HUES48 (cell line): ENCODE measurements at regions not wholly inside any gene's neighbourhood (a gene's known extent, or its start where the extent isn't known, plus 50 kb on each side); places are given as distances from the start of the nearest gene placed in this dataset.
A peak's percentile ranks its signal among the peaks of the same experiment; 100 is the strongest.

Source experiments
- H3K27ac ChIP-seq: one replicate; pipeline ENCODE4 v1.7.0; 2013; ENCODE audit warnings: low read depth, low read length, inconsistent platforms
- H3K27me3 ChIP-seq: 2 replicates; pipeline ENCODE4 v1.6.1; 2013; ENCODE audit warnings: mild to moderate bottlenecking, low read length; ENCODE audit not compliant: control insufficient read depth, insufficient read depth
- H3K36me3 ChIP-seq: 2 replicates; pipeline ENCODE4 v1.6.1; 2013; ENCODE audit warnings: low read length; ENCODE audit not compliant: control insufficient read depth, insufficient read depth
- H3K4me1 ChIP-seq: 2 replicates; pipeline ENCODE4 v1.6.1; 2013; ENCODE audit warnings: mild to moderate bottlenecking, low read length; ENCODE audit not compliant: control insufficient read depth, insufficient read depth
- H3K4me3 ChIP-seq: 2 replicates; pipeline ENCODE4 v1.5.1; 2013; ENCODE audit warnings: mild to moderate bottlenecking, low read depth, low read length
- H3K9ac ChIP-seq: 2 replicates; pipeline ENCODE4 v1.6.1; 2013; ENCODE audit warnings: mild to moderate bottlenecking, low read depth, low read length, moderate library complexity
- H3K9me3 ChIP-seq: 2 replicates; pipeline ENCODE4 v1.6.1; 2013; ENCODE audit warnings: low read length; ENCODE audit not compliant: control insufficient read depth, insufficient read depth

DNA sequence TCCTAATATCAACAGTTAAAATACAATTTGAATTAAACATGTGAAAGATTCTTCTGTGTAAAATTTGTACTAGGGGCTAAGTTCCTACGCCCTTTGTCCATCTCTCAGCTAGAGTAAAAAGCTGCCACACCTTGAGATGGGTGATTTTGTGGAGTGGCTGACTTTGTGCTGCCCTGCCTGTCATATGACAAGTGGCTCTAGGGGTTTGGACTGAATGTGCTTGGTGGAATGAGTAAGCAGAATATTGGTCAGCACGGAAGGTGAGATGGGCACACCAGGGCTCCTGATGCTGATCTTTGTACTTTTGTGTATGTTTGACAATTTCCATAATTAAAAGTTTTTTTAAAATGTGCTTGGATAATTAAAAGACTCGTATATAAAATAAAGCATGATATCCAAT lies 133.6 kb upstream of the SLC45A1 start:
- H3K4me1 ChIP-seq = no peaks in the 10 kb centered on the region; the same call in 1 of the 2 replicates
- no peaks in the 10 kb centered on the region for H3K36me3 ChIP-seq
- H3K4me3 ChIP-seq = no peak overlapping the region
- H3K9me3 ChIP-seq = 0 out of 2 replicates have a peak, but pooled peaks cover under 1% of the 10 kb centered on the region
- H3K27me3 ChIP-seq = no peaks in the 10 kb centered on the region
- H3K9ac ChIP-seq = no peak overlapping the region
- H3K27ac ChIP-seq = no peak overlapping the region

DNA sequence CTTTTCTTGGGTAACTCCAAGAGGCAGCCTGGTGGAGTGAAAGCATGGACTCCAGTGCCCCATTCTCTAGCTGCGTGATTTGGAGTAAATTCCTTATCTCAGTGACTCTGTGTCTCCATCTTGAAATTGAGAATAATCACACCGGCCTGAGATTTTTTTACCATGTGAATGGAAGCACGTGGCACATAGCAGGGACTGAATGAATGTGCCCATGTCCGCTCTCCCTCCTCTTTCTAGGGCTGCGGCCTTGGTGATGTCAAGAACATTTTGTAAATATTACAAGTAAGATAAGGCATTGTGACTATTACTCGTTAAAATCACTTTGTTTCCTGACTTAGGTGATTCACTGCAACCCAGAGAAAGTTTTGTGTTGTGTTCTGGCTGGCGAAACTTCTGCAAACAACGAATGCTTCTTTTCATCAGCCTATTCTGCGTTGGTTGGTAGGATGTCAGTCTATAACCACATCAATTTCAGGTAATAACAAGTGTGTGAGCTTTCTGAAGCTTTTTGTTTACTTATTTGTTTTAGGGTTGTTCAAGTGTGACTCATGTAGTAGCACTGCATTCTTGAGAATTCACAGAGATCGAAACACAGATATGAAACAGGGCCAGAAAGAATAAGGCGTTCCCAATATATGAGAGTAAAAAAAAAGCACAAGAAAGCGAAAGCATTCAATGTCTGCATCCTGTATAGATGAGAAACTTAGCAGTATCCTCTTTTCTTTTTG lies 135.7 kb upstream of the SLC45A1 start:
- Histone ChIP-seq H3K4me1 (no peaks in the 10 kb centered on the region; the same call in 1 of the 2 replicates), H3K9ac (no peak overlapping the region), H3K27me3 (no peaks in the 10 kb centered on the region), H3K4me3 (no peak overlapping the region), H3K9me3 (peaks cover 6% of the 10 kb centered on the region; the same call in 1 of the 2 replicates), H3K27ac (peak overlapping the region; percentile 26), H3K36me3 (no peaks in the 10 kb centered on the region)

DNA sequence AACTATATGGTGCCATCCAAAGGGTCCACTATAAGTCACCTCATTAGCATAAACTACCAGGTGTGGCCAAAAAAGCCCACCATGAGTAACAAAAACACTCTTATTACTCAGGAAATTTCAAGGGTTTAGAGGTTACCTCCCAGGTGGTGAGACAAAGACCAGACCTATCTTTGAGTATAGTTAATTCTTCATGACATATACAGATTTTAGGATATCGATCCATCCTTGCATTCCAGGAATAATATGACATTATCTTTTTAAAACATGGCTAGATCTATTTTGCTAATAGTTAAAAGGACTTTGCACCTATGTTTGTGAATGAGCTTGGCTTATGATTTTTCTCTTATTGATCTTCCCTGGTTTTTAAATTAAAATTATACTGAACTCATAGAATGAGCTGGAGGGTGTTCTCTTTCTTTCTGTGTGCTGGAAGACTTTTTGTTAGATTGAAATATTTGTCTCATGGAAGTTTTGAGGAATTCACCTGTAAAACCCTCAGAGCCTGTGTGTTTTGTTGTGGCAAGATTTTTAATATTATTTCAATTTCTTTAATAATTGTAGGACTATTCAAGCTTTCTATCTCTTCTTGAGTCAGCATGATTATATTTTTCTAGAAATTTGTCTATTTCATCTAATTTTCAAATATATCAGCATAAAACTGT lies 138.7 kb upstream of the SLC45A1 start:
- H3K9me3 ChIP-seq = peaks cover 6% of the 10 kb centered on the region; the same call in 1 of the 2 replicates
- no peaks in the 10 kb centered on the region for H3K36me3 ChIP-seq
- no peak overlapping the region for H3K4me3 ChIP-seq
- H3K9ac ChIP-seq = no peak overlapping the region
- H3K4me1 ChIP-seq = no peaks in the 10 kb centered on the region; the same call in 1 of the 2 replicates
- H3K27me3 ChIP-seq = no peaks in the 10 kb centered on the region
- H3K27ac ChIP-seq = no peak overlapping the region

DNA sequence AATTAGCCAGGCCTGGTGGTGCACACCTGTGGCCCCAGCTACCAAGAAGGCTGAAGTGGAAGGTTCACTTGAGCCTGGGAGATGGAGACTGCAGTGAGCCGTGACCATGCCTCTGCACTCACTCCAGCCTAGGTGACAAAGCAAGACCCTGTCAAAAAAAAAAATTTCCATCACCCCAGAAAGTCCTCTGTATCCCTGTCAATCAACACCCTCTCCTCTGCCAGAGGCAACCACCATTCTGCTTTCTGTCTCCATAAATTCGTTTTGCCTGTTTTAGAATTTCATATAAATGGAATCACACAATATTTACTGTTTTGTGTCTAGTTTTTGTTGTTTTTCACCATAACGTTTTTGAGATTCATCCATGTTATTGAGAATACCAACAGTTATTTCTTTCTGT lies 141.6 kb upstream of the SLC45A1 start:
- no peaks in the 10 kb centered on the region for H3K36me3 ChIP-seq
- peaks cover 6% of the 10 kb centered on the region; the same call in 1 of the 2 replicates for H3K9me3 ChIP-seq
- no peak overlapping the region for H3K27ac ChIP-seq
- no peak overlapping the region for H3K4me3 ChIP-seq
- H3K4me1 ChIP-seq = no peaks in the 10 kb centered on the region
- no peaks in the 10 kb centered on the region for H3K27me3 ChIP-seq
- no peak overlapping the region for H3K9ac ChIP-seq

DNA sequence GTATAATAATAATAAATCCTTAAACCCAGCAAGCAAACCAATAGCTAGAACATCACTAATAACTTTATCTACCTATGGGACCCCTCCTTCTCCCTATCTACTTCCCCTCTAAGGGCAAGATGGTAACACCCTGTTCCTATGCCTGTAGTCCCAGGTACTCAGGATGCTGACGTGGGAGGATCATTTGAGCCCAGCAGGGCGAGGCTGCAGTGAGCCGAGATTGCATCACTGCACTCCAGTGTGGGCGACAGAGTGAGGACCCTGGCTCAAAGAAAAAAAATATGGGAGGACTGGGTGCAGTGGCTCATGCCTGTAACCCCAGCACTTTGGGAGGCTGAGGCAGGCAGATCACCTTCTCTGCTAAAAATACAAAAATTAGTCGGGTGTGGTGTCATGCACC lies 143.1 kb upstream of the SLC45A1 start:
- no peaks in the 10 kb centered on the region for H3K27me3 ChIP-seq
- no peak overlapping the region for H3K4me3 ChIP-seq
- no peak overlapping the region for H3K9ac ChIP-seq
- H3K27ac ChIP-seq = no peak overlapping the region
- H3K36me3 ChIP-seq = no peaks in the 10 kb centered on the region
- peaks cover 6% of the 10 kb centered on the region; the same call in 1 of the 2 replicates for H3K9me3 ChIP-seq
- no peaks in the 10 kb centered on the region; the same call in 1 of the 2 replicates for H3K4me1 ChIP-seq

DNA sequence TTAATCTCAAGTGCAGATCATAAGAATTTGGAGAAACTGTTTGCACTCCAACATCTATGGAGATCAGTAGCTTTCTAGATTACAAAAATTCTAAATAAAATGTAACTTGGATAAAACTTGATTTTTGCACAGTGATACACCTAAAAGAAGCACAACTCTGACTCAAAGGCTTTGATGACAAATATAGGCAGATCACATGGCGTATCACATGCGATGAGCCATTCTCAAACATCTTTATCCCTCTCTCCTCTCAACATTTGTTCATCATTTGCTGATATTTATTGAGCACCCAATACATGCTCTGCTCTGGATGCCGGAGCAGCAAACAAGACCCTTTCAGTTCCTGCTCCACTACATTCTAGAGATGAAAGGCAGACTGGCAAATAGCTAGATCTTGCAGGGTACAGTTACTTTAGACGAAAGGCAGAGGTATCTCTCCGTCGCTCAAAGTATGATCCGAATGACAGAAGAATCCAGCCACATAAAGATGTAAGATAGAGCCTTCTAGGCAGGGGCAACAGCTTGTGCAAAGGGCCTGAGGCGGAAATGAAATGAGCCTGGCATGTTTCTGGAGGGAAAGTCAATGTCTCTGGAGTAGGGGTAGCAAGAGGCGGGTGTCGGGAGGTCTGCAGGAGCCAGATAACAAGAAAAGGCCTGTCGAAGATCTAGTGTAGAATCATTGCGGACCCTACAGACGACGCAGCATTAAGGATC lies 145.8 kb upstream of the ERRFI1 start:
- Histone ChIP-seq H3K27ac (no peak overlapping the region), H3K9ac (no peak overlapping the region), H3K36me3 (no peaks in the 10 kb centered on the region), H3K4me3 (no peak overlapping the region), H3K9me3 (no peaks in the 10 kb centered on the region), H3K4me1 (peaks cover 18% of the 10 kb centered on the region), H3K27me3 (no peaks in the 10 kb centered on the region)

DNA sequence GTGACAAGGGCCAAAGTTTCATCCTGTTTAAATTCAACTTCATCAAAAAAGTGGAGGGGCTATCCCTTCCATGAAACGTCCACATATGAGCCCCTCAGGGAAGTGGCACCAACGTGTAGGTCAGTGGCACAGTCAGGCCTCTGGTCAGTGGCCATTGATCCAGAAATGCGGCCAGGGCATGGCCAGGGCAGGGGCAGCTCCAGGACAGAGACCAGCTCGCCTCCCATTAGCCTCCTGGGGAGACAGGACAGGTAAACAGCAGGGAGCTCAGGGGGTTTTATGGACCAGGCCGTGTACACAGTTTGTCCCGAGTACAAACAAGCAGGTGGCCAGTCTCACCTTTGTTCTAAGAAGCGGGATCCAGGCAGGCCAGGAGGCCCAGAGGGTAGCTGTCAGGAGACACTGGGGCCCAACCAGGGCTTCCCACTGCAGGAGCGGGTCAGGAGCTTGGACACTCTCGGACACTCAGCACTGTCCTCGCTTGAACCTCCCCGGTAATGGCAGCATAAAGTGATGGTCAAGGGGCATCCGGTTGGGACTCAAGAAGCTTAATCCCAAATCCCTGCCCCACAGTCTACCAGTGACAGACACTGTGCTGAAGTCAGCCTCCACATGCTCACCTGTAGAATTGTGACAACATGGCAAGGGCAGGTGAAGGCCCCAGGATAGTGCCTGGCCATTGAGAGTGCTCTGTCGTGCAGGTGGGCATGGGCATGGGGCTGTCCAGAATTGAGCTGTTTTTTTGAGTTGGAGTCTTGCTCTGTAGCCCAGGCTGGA lies 144.1 kb upstream of the ERRFI1 start:
- H3K36me3 ChIP-seq = no peaks in the 10 kb centered on the region
- H3K9ac ChIP-seq = no peak overlapping the region
- H3K9me3 ChIP-seq = no peaks in the 10 kb centered on the region
- H3K4me1 ChIP-seq = peaks cover 30% of the 10 kb centered on the region
- no peak overlapping the region for H3K4me3 ChIP-seq
- H3K27me3 ChIP-seq = no peaks in the 10 kb centered on the region
- H3K27ac ChIP-seq = peak overlapping the region; percentile 31

DNA sequence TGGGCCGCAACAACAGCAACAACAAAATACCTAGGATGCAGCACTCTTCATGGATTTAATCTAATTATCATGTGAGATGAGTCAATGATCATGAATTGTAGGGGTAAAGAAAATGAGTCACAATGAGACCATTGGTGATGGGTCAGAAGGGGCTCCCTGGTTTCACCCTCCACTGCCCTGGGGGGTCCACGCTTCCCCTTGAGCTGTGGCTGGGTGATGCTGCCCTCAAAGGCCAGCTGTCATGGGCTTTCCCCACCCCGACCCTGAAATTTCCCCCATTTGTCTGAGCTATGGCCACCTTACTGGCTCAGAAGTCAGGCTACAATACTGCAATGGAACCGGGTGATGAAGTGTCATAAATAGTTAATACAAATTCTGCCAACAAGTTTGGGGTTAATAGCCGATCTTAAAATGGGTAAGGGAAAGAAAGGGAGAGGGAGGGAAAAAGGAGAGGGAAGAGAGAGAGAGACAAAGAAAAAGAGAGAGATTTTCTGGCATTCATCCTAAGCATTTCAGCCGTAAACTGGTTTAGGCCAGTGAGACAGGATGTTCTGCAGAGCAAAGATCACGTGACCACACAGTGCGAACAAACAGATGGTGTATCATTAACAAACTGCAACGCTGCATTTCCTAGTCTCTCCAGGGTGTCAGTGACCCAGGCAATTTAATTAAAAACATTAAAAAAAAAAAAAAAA lies 143.4 kb upstream of the ERRFI1 start:
- H3K36me3 ChIP-seq = no peaks in the 10 kb centered on the region
- peak overlapping the region; percentile 64 for H3K27ac ChIP-seq
- H3K4me3 ChIP-seq = no peak overlapping the region
- no peaks in the 10 kb centered on the region for H3K27me3 ChIP-seq
- H3K4me1 ChIP-seq = peaks cover 30% of the 10 kb centered on the region
- H3K9ac ChIP-seq = no peak overlapping the region
- H3K9me3 ChIP-seq = no peaks in the 10 kb centered on the region

DNA sequence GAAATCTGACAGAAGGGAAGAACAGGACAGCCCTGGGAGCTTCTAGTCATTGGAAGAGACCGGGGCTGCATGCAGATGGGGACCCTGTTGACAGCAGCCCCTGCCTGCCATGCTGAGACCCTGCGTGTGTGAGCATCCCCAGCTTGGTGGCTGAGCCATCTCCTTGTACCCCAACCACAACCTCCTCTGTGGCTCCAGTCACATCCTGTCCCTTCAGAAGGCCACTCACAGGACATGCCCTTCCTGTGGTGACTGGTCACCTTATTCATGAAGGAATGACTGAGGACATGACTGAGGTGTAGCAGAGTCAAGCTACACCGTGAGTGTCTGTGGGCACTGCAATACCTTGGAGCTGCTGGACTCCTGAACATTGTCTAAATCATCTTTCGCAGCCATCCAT lies 141.8 kb upstream of the ERRFI1 start:
- peak overlapping the region; percentile 39; the same call in 1 of the 2 replicates for H3K9ac ChIP-seq
- no peaks in the 10 kb centered on the region for H3K27me3 ChIP-seq
- peak overlapping the region; percentile 89 for H3K27ac ChIP-seq
- no peaks in the 10 kb centered on the region for H3K9me3 ChIP-seq
- H3K36me3 ChIP-seq = no peaks in the 10 kb centered on the region
- no peak overlapping the region for H3K4me3 ChIP-seq
- H3K4me1 ChIP-seq = peaks cover 30% of the 10 kb centered on the region

DNA sequence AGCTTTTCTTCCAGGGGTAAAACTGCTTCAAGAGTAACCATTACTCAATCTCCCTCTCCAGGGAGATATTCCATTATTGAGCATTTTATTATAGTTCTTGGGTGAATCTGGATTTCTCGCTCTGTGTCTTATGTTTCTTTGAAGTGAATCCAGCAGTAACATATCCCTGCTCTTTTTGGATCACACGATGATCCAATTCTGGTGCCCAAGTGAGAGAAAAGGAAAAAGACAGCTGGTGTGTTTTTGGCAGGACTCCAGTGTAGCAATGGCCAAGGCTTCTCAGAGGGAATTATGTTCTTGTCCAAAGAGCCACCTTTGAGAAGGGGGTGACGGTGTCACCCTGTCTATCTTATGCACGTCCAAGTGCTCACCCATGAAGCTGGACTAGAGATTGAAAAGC lies 140.3 kb upstream of the ERRFI1 start:
- no peak overlapping the region for H3K4me3 ChIP-seq
- H3K9ac ChIP-seq = peak overlapping the region; percentile 38
- H3K9me3 ChIP-seq = no peaks in the 10 kb centered on the region
- H3K4me1 ChIP-seq = peaks cover 30% of the 10 kb centered on the region
- H3K27me3 ChIP-seq = no peaks in the 10 kb centered on the region
- peak overlapping the region; percentile 89 for H3K27ac ChIP-seq
- no peaks in the 10 kb centered on the region for H3K36me3 ChIP-seq
